PFSK-1 (cell line): ENCODE measurements at regions not wholly inside any gene's neighbourhood (a gene's known extent, or its start where the extent isn't known, plus 50 kb on each side); places are given as distances from the start of the nearest gene placed in this dataset.

Source experiments
- POLR2AphosphoS5 ChIP-seq: IDR thresholded peaks from 2 replicates; pipeline ENCODE4 v1.6.1; 2012; ENCODE audit warnings: low read depth, mild to moderate bottlenecking, control low read depth, low read length, moderate library complexity
- TAF1 ChIP-seq: IDR thresholded peaks from 2 replicates; pipeline ENCODE4 v1.6.1; 2012; ENCODE audit warnings: low read length, control low read depth, borderline replicate concordance; ENCODE audit not compliant: insufficient read depth
- TF ChIP-seq, protein P1 (sequence below), 2 experiments: IDR thresholded peaks; 2 replicates each; pipeline versions ENCODE4 v1.6.1 to v1.8.0; 2011 to 2012; ENCODE audit warnings: low read depth in 2 of 2, low read length in 2 of 2, control low read depth in 1 of 2, inconsistent platforms in 1 of 2, mild to moderate bottlenecking in 1 of 2, moderate library complexity in 1 of 2; ENCODE audit not compliant: insufficient read depth in 1 of 2

DNA sequence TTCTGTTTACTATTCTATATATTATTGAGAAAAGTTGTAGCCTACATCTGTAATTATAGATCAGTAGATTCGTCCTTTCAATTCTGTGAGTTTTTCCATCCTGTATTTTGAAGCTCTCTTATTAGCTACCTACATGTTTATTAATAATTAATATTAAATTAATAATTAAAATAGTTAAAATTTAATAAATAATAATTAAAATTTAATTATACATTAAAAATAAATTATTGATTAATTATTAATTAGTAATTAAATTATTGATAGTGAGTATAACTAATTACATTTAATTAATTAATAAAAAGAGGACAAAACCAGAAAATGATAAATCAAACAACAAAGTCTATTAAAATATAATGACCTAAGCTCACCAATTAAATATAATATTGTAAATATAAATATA lies 606.6 kb upstream of the ROBO1 start:
- TF ChIP-seq, protein P1, sequence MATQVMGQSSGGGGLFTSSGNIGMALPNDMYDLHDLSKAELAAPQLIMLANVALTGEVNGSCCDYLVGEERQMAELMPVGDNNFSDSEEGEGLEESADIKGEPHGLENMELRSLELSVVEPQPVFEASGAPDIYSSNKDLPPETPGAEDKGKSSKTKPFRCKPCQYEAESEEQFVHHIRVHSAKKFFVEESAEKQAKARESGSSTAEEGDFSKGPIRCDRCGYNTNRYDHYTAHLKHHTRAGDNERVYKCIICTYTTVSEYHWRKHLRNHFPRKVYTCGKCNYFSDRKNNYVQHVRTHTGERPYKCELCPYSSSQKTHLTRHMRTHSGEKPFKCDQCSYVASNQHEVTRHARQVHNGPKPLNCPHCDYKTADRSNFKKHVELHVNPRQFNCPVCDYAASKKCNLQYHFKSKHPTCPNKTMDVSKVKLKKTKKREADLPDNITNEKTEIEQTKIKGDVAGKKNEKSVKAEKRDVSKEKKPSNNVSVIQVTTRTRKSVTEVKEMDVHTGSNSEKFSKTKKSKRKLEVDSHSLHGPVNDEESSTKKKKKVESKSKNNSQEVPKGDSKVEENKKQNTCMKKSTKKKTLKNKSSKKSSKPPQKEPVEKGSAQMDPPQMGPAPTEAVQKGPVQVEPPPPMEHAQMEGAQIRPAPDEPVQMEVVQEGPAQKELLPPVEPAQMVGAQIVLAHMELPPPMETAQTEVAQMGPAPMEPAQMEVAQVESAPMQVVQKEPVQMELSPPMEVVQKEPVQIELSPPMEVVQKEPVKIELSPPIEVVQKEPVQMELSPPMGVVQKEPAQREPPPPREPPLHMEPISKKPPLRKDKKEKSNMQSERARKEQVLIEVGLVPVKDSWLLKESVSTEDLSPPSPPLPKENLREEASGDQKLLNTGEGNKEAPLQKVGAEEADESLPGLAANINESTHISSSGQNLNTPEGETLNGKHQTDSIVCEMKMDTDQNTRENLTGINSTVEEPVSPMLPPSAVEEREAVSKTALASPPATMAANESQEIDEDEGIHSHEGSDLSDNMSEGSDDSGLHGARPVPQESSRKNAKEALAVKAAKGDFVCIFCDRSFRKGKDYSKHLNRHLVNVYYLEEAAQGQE (IDR thresholded peaks at IDR 0.05; ENCODE audit: insufficient read depth in 1 of 2, low read depth in 2 of 2, low read length in 2 of 2) = no peak
- TF ChIP-seq POLR2AphosphoS5 (no peak), TAF1 (no peak)
